K562 (cell line): ENCODE measurements at regions not wholly inside any gene's neighbourhood (a gene's known extent, or its start where the extent isn't known, plus 50 kb on each side); places are given as distances from the start of the nearest gene placed in this dataset.

Experiments used
- ATAC-seq: fragments of 200-7000 bp; cut with Tn5 transposase; 3 replicates; pipeline ENCODE4 v1.9.1; 2020; ENCODE audit warnings: moderate library complexity
- BruUV-seq: library from RNA; stranded (reverse); fragments of 400-500 nt; replicated peaks from 2 replicates; lab custom pipeline; 2021; lab: Mats Ljungman, UMichigan
- CTCF ChIA-PET: fragments of 300-600 bp; formaldehyde crosslinking; extraction: SDS; loops from one replicate; lab custom pipeline; 2021; ENCODE audit warnings: low intra/inter-chr PET ratio; lab: Yijun Ruan, JAX
- POLR2A ChIA-PET: fragments of 300-600, 350-650 bp; sonication (Branson Sonifier 250); formaldehyde crosslinking; extraction: SDS; loops from one replicate; lab custom pipeline; 2021; ENCODE audit warnings: antibody characterized with exemption, inconsistent platforms; lab: Yijun Ruan, JAX
- DNase-seq, 4 experiments: peaks; one replicate each; pipeline versions ENCODE4 v3.0.0 to v3.0.0-alpha.2; 2011 to 2018; ENCODE audit warnings: low spot score in 3 of 4, mixed read lengths in 3 of 4; ENCODE audit errors: extremely low read depth in 1 of 4
- FAIRE-seq: peaks from 2 replicates; lab custom pipeline; 2011; peaks lifted over from hg19 to GRCh38; lab: Jason Lieb, UNC
- H2AFZ ChIP-seq: 2 replicates; pipeline ENCODE4 v1.6.0; 2011; ENCODE audit warnings: low read depth, low read length, control low read depth, inconsistent platforms
- H3K27ac ChIP-seq: fragments of 200-600 bp; 3 replicates; pipeline ENCODE4 v1.8.0; 2011; ENCODE audit warnings: low read depth, mild to moderate bottlenecking, control low read depth, inconsistent platforms, low read length, moderate library complexity, mixed read lengths; ENCODE audit errors: extremely low read depth
- H3K27me3 ChIP-seq, 2 experiments: fragments of 300-600 bp in 1 of 2; 2 replicates in 1 of 2; 3 replicates in 1 of 2; pipeline versions ENCODE4 v1.6.0 to v1.8.0; 2011; ENCODE audit warnings: inconsistent platforms in 2 of 2, low read length in 2 of 2, mild to moderate bottlenecking in 1 of 2, mixed read lengths in 1 of 2, moderate library complexity in 1 of 2; ENCODE audit not compliant: control insufficient read depth in 2 of 2, insufficient read depth in 2 of 2
- H3K36me3 ChIP-seq: fragments of 300-600 bp; 3 replicates; pipeline ENCODE4 v1.8.0; 2011; ENCODE audit warnings: mild to moderate bottlenecking, low read length, inconsistent platforms; ENCODE audit not compliant: control insufficient read depth, insufficient read depth
- H3K4me1 ChIP-seq, 2 experiments: fragments of 200-600 bp in 1 of 2; replicated peaks in 1 of 2; 2 replicates in 1 of 2; 3 replicates in 1 of 2; pipeline versions ENCODE4 v1.5.1 to v1.8.0; 2011; ENCODE audit warnings: inconsistent platforms in 2 of 2, low read length in 2 of 2, mild to moderate bottlenecking in 1 of 2, mixed read lengths in 1 of 2, moderate library complexity in 1 of 2; ENCODE audit not compliant: control insufficient read depth in 2 of 2, insufficient read depth in 2 of 2
- H3K4me2 ChIP-seq: 2 replicates; pipeline ENCODE4 v1.6.1; 2011; ENCODE audit warnings: low read length, control low read depth, inconsistent platforms, mixed read lengths; ENCODE audit not compliant: insufficient read depth
- H3K4me3 ChIP-seq: fragments of 200-600 bp; sonication (generic), shearing (Covaris generic); 2 replicates; pipeline ENCODE4 v1.5.1; 2016; ENCODE audit warnings: control low read depth, inconsistent platforms
- H3K79me2 ChIP-seq: fragments of 200-600 bp; 3 replicates; pipeline ENCODE4 v1.8.0; 2011; ENCODE audit warnings: low read length, inconsistent platforms; ENCODE audit not compliant: control insufficient read depth, insufficient read depth
- H3K9ac ChIP-seq, 2 experiments: 2 replicates each; pipeline versions ENCODE4 v1.6.0 to v1.6.1; 2011; ENCODE audit warnings: low read depth in 2 of 2, low read length in 2 of 2, control low read depth in 1 of 2, inconsistent platforms in 1 of 2, mild to moderate bottlenecking in 1 of 2, mixed read lengths in 1 of 2; ENCODE audit not compliant: insufficient read depth in 1 of 2
- H3K9me1 ChIP-seq: one replicate; pipeline ENCODE4 v1.6.0; 2011; ENCODE audit warnings: inconsistent platforms, mild to moderate bottlenecking, low read length, moderate library complexity; ENCODE audit not compliant: control insufficient read depth, insufficient read depth
- H3K9me3 ChIP-seq: replicated peaks from 2 replicates; pipeline ENCODE4 v1.5.1; 2011; ENCODE audit warnings: low read depth, low read length, inconsistent platforms; ENCODE audit not compliant: control insufficient read depth, insufficient read depth
- H4K20me1 ChIP-seq: replicated peaks from 2 replicates; pipeline ENCODE4 v1.6.1; 2011; ENCODE audit warnings: low read length, inconsistent platforms, mixed read lengths; ENCODE audit not compliant: control insufficient read depth, insufficient read depth
- ASH1L ChIP-seq: fragments of 450-650 bp; IDR thresholded peaks from 2 replicates; pipeline ENCODE4 v1.6.1; 2018; ENCODE audit warnings: borderline replicate concordance, mild to moderate bottlenecking, low read depth; ENCODE audit not compliant: partially characterized antibody
- BRCA1 ChIP-seq, 2 experiments: fragments of 450-650 bp in 1 of 2; sonication (generic) in 1 of 2; formaldehyde crosslinking in 1 of 2; IDR thresholded peaks; 2 replicates each; pipeline versions ENCODE4 v1.5.0 to v1.6.1; 2017 to 2020; ENCODE audit warnings: mild to moderate bottlenecking in 1 of 2, missing genetic modification reagents in 1 of 2
- CHD1 ChIP-seq: fragments of 200-600 bp; sonication (generic); IDR thresholded peaks from one replicate; pipeline ENCODE4 v1.6.1; 2012; ENCODE audit warnings: mild to moderate bottlenecking, moderate library complexity, low read length, inconsistent platforms
- FOXA3 ChIP-seq, 2 experiments: fragments of 450-650 bp in 1 of 2; sonication (generic) in 1 of 2; formaldehyde crosslinking; IDR thresholded peaks in 1 of 2; conservative IDR thresholded peaks in 1 of 2; 2 replicates each; pipeline versions ENCODE4 v1.4.0 to v1.8.0; 2020 to 2022; ENCODE audit warnings: mild to moderate bottlenecking in 2 of 2, missing genetic modification reagents in 1 of 2
- FOXP1 ChIP-seq: sonication (generic); formaldehyde crosslinking; IDR thresholded peaks from 2 replicates; pipeline ENCODE4 v1.8.0; 2022; ENCODE audit warnings: mild to moderate bottlenecking, missing genetic modification reagents
- MEIS2 ChIP-seq: fragments of 450-650 bp; IDR thresholded peaks from 2 replicates; pipeline ENCODE4 v1.6.1; 2014; ENCODE audit warnings: mild to moderate bottlenecking; ENCODE audit not compliant: partially characterized antibody
- MYBL2 ChIP-seq, 2 experiments: fragments of 450-650 bp in 1 of 2; sonication (generic) in 1 of 2; formaldehyde crosslinking in 1 of 2; IDR thresholded peaks; 2 replicates each; pipeline versions ENCODE4 v1.6.1 to v1.8.1; 2017 to 2022; ENCODE audit warnings: borderline replicate concordance in 1 of 2, inconsistent platforms in 1 of 2, low read depth in 1 of 2, mild to moderate bottlenecking in 1 of 2, missing genetic modification reagents in 1 of 2, moderate library complexity in 1 of 2
- PHB2 ChIP-seq: fragments of 450-650 bp; IDR thresholded peaks from 2 replicates; pipeline ENCODE4 v1.6.1; 2017; ENCODE audit warnings: low read depth
- PHTF2 ChIP-seq: fragments of 250-450 bp; sonication (Bioruptor Pico); IDR thresholded peaks from 2 replicates; pipeline ENCODE4 v1.5.0; 2021; ENCODE audit warnings: mild to moderate bottlenecking
- RBM39 ChIP-seq: fragments of 200-400 bp; formaldehyde crosslinking; optimal IDR thresholded peaks from 2 replicates; pipeline ENCODE3; 2018; ENCODE audit warnings: low read depth, low read length
- RUNX1 ChIP-seq: sonication (generic); IDR thresholded peaks from 2 replicates; pipeline ENCODE4 v1.6.1; 2016; ENCODE audit warnings: antibody characterized with exemption, low read depth
- SRSF9 ChIP-seq: fragments of 200-400 bp; formaldehyde crosslinking; IDR thresholded peaks from 2 replicates; pipeline ENCODE4 v1.6.1; 2017; ENCODE audit warnings: low read depth, low read length, borderline replicate concordance
- ZBTB17 ChIP-seq: fragments of 450-650 bp; formaldehyde crosslinking; IDR thresholded peaks from 2 replicates; pipeline ENCODE4 v1.4.0; 2020; ENCODE audit warnings: mild to moderate bottlenecking
- ZNF12 ChIP-seq: sonication (generic); formaldehyde crosslinking; IDR thresholded peaks from 2 replicates; pipeline ENCODE4 v1.4.0; 2020; ENCODE audit warnings: mild to moderate bottlenecking, missing genetic modification reagents
- WGBS: fragments of 100-300 bp; shearing (Covaris generic); methylation state at CpG from one replicate; pipeline ENCODE4 v1.1.6; 2016; ENCODE audit warnings: low coverage, mixed read lengths; ENCODE audit not compliant: insufficient coverage; ENCODE audit errors: missing lambda C conversion rate; 5-methylcytosine and 5-hydroxymethylcytosine counted together
- in situ Hi-C: fragments of 300-500 bp; cut with MboI; formaldehyde crosslinking; loops from 4 replicates; pipeline ENCODE4 v1.15.0; 2018; ENCODE audit warnings: inconsistent platforms, mixed read lengths
- intact Hi-C: fragments of 100-400 bp; cut with micrococcal nuclease; formaldehyde crosslinking; loops from 2 replicates; pipeline ENCODE4 v1.14.2; 2022
- TF ChIP-seq, protein P1 (sequence below): sonication (generic); formaldehyde crosslinking; IDR thresholded peaks from 2 replicates; pipeline ENCODE4 v1.8.1; 2022; ENCODE audit warnings: missing genetic modification reagents
- TF ChIP-seq, protein P2 (sequence below): sonication (generic); formaldehyde crosslinking; IDR thresholded peaks from 2 replicates; pipeline ENCODE4 v1.8.0; 2022; ENCODE audit warnings: mild to moderate bottlenecking, missing genetic modification reagents
- TF ChIP-seq, protein P3 (sequence below), 3 experiments: fragments of 200-800 bp in 1 of 3; fragments of 250-450 bp in 1 of 3; fragments of 450-650 bp in 1 of 3; sonication (Bioruptor Pico) in 1 of 3; sonication (Bioruptor generic) in 1 of 3; formaldehyde crosslinking in 1 of 3; IDR thresholded peaks; 2 replicates each; pipeline versions ENCODE4 v1.6.1 to v1.8.0; 2016 to 2022; ENCODE audit warnings: mild to moderate bottlenecking in 2 of 3, missing genetic modification characterization in 2 of 3, missing compliant biosample characterization in 1 of 3, moderate library complexity in 1 of 3

DNA sequence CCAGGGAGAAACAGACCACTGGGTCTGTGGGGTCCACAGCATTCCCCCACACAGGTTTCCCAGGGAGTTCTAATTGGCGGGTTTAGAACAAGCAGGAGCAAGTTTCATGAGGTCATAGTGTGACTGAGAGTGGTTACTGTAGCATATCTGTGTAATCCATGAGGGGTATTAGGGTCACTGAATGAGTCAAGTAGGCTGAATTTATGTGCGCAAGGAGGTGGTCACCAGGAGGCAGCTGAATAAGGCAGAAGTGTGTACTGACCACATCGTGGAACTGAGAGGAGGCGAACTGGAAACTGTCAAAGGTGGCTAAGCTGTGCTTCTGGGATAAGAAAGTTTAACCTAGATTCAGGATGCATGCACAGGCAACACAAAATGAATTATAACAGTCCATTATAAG lies 876.0 kb downstream of the METTL15 start:
- Histone ChIP-seq H3K27ac (no peak overlapping the region), H3K9ac (no peak overlapping the region), H2AFZ (no peak overlapping the region), H3K4me3 (no peak overlapping the region), H3K9me1 (no peaks in the 10 kb centered on the region), H3K9me3 (no peaks in the 10 kb centered on the region), H3K79me2 (no peaks in the 10 kb centered on the region), H4K20me1 (no peaks in the 10 kb centered on the region), H3K4me2 (no peak overlapping the region), H3K27me3 (no peaks in the 10 kb centered on the region), H3K4me1 (no peaks in the 10 kb centered on the region), H3K36me3 (no peaks in the 10 kb centered on the region)
- 6% methylated on average over 4 of the region's 4 CpGs for WGBS
- intact Hi-C loops = no loop called here
- ChIA-PET POLR2A (no interaction called here), CTCF (no interaction called here)
- FAIRE-seq (no peak), ATAC-seq (no peak), DNase-seq (no peak)
- in situ Hi-C loops = no loop called here
- no TSS peak for BruUV-seq
- TF ChIP-seq, protein P1, sequence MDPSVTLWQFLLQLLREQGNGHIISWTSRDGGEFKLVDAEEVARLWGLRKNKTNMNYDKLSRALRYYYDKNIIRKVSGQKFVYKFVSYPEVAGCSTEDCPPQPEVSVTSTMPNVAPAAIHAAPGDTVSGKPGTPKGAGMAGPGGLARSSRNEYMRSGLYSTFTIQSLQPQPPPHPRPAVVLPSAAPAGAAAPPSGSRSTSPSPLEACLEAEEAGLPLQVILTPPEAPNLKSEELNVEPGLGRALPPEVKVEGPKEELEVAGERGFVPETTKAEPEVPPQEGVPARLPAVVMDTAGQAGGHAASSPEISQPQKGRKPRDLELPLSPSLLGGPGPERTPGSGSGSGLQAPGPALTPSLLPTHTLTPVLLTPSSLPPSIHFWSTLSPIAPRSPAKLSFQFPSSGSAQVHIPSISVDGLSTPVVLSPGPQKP = no peak
- no peak for TF ChIP-seq MYBL2 (IDR thresholded peaks at IDR 0.05; ENCODE audit: low read depth)
- no peak for TF ChIP-seq MYBL2 (CRISPR knock-in tag; IDR thresholded peaks at IDR 0.05; ENCODE audit: borderline replicate concordance)
- TF ChIP-seq ASH1L = no peak
- TF ChIP-seq MEIS2 = no peak
- TF ChIP-seq, protein P2, sequence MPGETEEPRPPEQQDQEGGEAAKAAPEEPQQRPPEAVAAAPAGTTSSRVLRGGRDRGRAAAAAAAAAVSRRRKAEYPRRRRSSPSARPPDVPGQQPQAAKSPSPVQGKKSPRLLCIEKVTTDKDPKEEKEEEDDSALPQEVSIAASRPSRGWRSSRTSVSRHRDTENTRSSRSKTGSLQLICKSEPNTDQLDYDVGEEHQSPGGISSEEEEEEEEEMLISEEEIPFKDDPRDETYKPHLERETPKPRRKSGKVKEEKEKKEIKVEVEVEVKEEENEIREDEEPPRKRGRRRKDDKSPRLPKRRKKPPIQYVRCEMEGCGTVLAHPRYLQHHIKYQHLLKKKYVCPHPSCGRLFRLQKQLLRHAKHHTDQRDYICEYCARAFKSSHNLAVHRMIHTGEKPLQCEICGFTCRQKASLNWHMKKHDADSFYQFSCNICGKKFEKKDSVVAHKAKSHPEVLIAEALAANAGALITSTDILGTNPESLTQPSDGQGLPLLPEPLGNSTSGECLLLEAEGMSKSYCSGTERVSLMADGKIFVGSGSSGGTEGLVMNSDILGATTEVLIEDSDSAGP (CRISPR knock-in tag) = no peak
- TF ChIP-seq ZNF12 (CRISPR knock-in tag) = no peak
- no peak for TF ChIP-seq FOXP1 (CRISPR knock-in tag)
- no peak for TF ChIP-seq FOXA3 (CRISPR knock-in tag; conservative IDR thresholded peaks at IDR 0.05 in 1 of 2, IDR thresholded peaks at IDR 0.05 in 1 of 2)
- TF ChIP-seq SRSF9 = no peak
- TF ChIP-seq, protein P3, sequence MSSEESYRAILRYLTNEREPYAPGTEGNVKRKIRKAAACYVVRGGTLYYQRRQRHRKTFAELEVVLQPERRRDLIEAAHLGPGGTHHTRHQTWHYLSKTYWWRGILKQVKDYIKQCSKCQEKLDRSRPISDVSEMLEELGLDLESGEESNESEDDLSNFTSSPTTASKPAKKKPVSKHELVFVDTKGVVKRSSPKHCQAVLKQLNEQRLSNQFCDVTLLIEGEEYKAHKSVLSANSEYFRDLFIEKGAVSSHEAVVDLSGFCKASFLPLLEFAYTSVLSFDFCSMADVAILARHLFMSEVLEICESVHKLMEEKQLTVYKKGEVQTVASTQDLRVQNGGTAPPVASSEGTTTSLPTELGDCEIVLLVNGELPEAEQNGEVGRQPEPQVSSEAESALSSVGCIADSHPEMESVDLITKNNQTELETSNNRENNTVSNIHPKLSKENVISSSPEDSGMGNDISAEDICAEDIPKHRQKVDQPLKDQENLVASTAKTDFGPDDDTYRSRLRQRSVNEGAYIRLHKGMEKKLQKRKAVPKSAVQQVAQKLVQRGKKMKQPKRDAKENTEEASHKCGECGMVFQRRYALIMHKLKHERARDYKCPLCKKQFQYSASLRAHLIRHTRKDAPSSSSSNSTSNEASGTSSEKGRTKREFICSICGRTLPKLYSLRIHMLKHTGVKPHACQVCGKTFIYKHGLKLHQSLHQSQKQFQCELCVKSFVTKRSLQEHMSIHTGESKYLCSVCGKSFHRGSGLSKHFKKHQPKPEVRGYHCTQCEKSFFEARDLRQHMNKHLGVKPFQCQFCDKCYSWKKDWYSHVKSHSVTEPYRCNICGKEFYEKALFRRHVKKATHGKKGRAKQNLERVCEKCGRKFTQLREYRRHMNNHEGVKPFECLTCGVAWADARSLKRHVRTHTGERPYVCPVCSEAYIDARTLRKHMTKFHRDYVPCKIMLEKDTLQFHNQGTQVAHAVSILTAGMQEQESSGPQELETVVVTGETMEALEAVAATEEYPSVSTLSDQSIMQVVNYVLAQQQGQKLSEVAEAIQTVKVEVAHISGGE (CRISPR knock-in tag; IDR thresholded peaks at IDR 0.05) = no peak
- no peak for TF ChIP-seq RUNX1
- no peak for TF ChIP-seq PHB2
- no peak for TF ChIP-seq BRCA1 (IDR thresholded peaks at IDR 0.05)
- no peak for TF ChIP-seq BRCA1 (CRISPR knock-in tag; IDR thresholded peaks at IDR 0.05)
- TF ChIP-seq ZBTB17 (CRISPR knock-in tag) = no peak
- TF ChIP-seq PHTF2 = no peak
- no peak for TF ChIP-seq CHD1
- no peak for TF ChIP-seq RBM39
